ENCODE measurements at regions not wholly inside any gene's neighbourhood (a gene's known extent, or its start where the extent isn't known, plus 50 kb on each side); places are given as distances from the start of the nearest gene placed in this dataset.

DNA sequence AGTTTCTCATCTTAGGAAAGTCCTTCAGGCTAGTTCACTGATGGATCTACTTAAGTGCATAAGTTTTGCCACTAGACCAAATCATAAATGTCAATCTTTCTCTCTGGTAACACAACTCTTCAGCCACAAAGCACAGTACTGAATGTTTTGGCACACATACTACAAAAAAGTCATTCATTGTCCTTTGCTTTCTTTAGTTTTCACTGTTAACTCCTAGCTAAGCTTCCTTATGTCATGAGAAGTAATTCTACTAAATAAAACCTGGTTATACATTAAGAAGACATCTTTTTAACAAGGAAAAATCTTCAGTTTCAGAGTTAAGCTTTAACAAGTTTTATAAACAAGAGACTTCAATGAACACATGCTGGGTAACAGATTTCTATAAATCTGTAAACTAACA, 379.2 kb upstream of the NFIA start:
- H3K4me2 ChIP-seq (ENCODE audit: control insufficient read depth, extremely low read depth, insufficient read depth, low read depth, low read length), result no peak overlapping the region
- no peak overlapping the region for H3K4me3 ChIP-seq (ENCODE audit: control insufficient read depth in 2 of 3, extremely low read depth in 1 of 3, insufficient read depth in 2 of 3, low read depth in 1 of 3, low read length in 3 of 3)
- dilution Hi-C loops (cut with MboI; ENCODE audit: extremely low pct_ligation_motif_present, low sequenced_read_pairs), result no loop called here
- H3K9me1 ChIP-seq (ENCODE audit: control insufficient read depth, extremely low read depth, insufficient read depth, low read length), result no peaks in the 10 kb centered on the region
- no peaks in the 10 kb centered on the region for H3K4me1 ChIP-seq (ENCODE audit: control insufficient read depth, extremely low read depth, insufficient read depth, low read length)
- no peak overlapping the region for H3K9ac ChIP-seq (ENCODE audit: control insufficient read depth, extremely low read depth, insufficient read depth, low read length)
- H4K20me1 ChIP-seq (ENCODE audit: control insufficient read depth, extremely low read depth, insufficient read depth, low read length), result no peaks in the 10 kb centered on the region
- FAIRE-seq (no peak), DNase-seq (ENCODE audit: low read depth, low spot score) (no peak)
- H3K79me2 ChIP-seq (ENCODE audit: control insufficient read depth, insufficient read depth, low read length), result no peaks in the 10 kb centered on the region
- TF ChIP-seq CTCF (optimal IDR thresholded peaks at IDR 0.05 in 1 of 3, IDR thresholded peaks at IDR 0.05 in 1 of 3, conservative IDR thresholded peaks at IDR 0.05 in 1 of 3; ENCODE audit: extremely low read depth in 1 of 3, insufficient read depth in 2 of 3, low read length in 3 of 3) (no peak), EZH2 (IDR thresholded peaks at IDR 0.05; ENCODE audit: low read length) (no peak)
- H3K27ac ChIP-seq (ENCODE audit: control insufficient read depth, insufficient read depth, low read length), result no peak overlapping the region
- no peaks in the 10 kb centered on the region for H3K36me3 ChIP-seq (ENCODE audit: control insufficient read depth in 2 of 2, extremely low read depth in 1 of 2, insufficient read depth in 2 of 2, low read length in 2 of 2)
- H3K27me3 ChIP-seq (ENCODE audit: control insufficient read depth, extremely low read depth, insufficient read depth, low read length), result no peaks in the 10 kb centered on the region
- H3K9me3 ChIP-seq (ENCODE audit: control insufficient read depth, low read depth, low read length), result no peaks in the 10 kb centered on the region
- no peak overlapping the region for H2AFZ ChIP-seq (ENCODE audit: control insufficient read depth, low read length)

GRCh38 chr1:60699325-60699724, 383.0 kb upstream of the NFIA start:
- Histone ChIP-seq H3K4me2 (ENCODE audit: control insufficient read depth, extremely low read depth, insufficient read depth, low read depth, low read length) (no peak overlapping the region), H3K4me3 (ENCODE audit: control insufficient read depth in 2 of 3, extremely low read depth in 1 of 3, insufficient read depth in 2 of 3, low read depth in 1 of 3, low read length in 3 of 3) (no peak overlapping the region), H3K9ac (ENCODE audit: control insufficient read depth, extremely low read depth, insufficient read depth, low read length) (no peak overlapping the region), H4K20me1 (ENCODE audit: control insufficient read depth, extremely low read depth, insufficient read depth, low read length) (no peaks in the 10 kb centered on the region), H2AFZ (ENCODE audit: control insufficient read depth, low read length) (no peak overlapping the region), H3K79me2 (ENCODE audit: control insufficient read depth, insufficient read depth, low read length) (no peaks in the 10 kb centered on the region), H3K9me3 (ENCODE audit: control insufficient read depth, low read depth, low read length) (no peaks in the 10 kb centered on the region), H3K27me3 (ENCODE audit: control insufficient read depth, extremely low read depth, insufficient read depth, low read length) (no peaks in the 10 kb centered on the region), H3K27ac (ENCODE audit: control insufficient read depth, insufficient read depth, low read length) (no peak overlapping the region), H3K4me1 (ENCODE audit: control insufficient read depth, extremely low read depth, insufficient read depth, low read length) (no peaks in the 10 kb centered on the region), H3K36me3 (ENCODE audit: control insufficient read depth in 2 of 2, extremely low read depth in 1 of 2, insufficient read depth in 2 of 2, low read length in 2 of 2) (no peaks in the 10 kb centered on the region), H3K9me1 (ENCODE audit: control insufficient read depth, extremely low read depth, insufficient read depth, low read length) (no peaks in the 10 kb centered on the region)
- TF ChIP-seq EZH2 (IDR thresholded peaks at IDR 0.05; ENCODE audit: low read length) (no peak), CTCF (optimal IDR thresholded peaks at IDR 0.05 in 1 of 3, IDR thresholded peaks at IDR 0.05 in 1 of 3, conservative IDR thresholded peaks at IDR 0.05 in 1 of 3; ENCODE audit: extremely low read depth in 1 of 3, insufficient read depth in 2 of 3, low read length in 3 of 3) (no peak)
- no peak for DNase-seq (ENCODE audit: low read depth, low spot score)
- dilution Hi-C loops (cut with MboI; ENCODE audit: extremely low pct_ligation_motif_present, low sequenced_read_pairs), result no loop called here
- no peak for FAIRE-seq

Data from keratinocyte (primary cell).